ENCODE measurements at regions not wholly inside any gene's neighbourhood (a gene's known extent, or its start where the extent isn't known, plus 50 kb on each side); places are given as distances from the start of the nearest gene placed in this dataset.
A peak's percentile ranks its signal among the peaks of the same experiment; 100 is the strongest.

- 84 to 90% (median 85%) methylated on average over 13 of the region's 13 CpGs for WGBS, 3 donors
- ATAC-seq (no peak), DNase-seq (peak; percentile 4 to 27)
- intact Hi-C loops (cut with DNase I): no loop called here
- Histone ChIP-seq H3K9me3 (peaks cover 3% of the 10 kb centered on the region), H3K27ac (no peak overlapping the region), H3K4me1 (no peaks in the 10 kb centered on the region), H3K27me3 (ENCODE audit: insufficient read depth in 3 of 3, low read length in 2 of 3) (no peaks in the 10 kb centered on the region), H3K36me3 (ENCODE audit: insufficient read depth in 1 of 2, low read depth in 1 of 2) (no peaks in the 10 kb centered on the region), H3K4me3 (no peak overlapping the region)
- TF ChIP-seq CTCF (IDR thresholded peaks at IDR 0.05): no peak
These were observed 91.9 kb downstream of the CTTN start for GRCh38 chr11:70490208-70490607.

GRCh38 chr11:70490723-70491558 is 92.6 kb downstream of the CTTN start:
- Histone ChIP-seq H3K9me3 (peaks cover 3% of the 10 kb centered on the region), H3K4me1 (no peaks in the 10 kb centered on the region), H3K36me3 (ENCODE audit: insufficient read depth in 1 of 2, low read depth in 1 of 2) (no peaks in the 10 kb centered on the region), H3K27me3 (ENCODE audit: insufficient read depth in 3 of 3, low read length in 2 of 3) (no peaks in the 10 kb centered on the region), H3K27ac (no peak overlapping the region), H3K4me3 (no peak overlapping the region)
- intact Hi-C loops (cut with DNase I): no loop called here
- ATAC-seq (no peak), DNase-seq (peak in 1 of 2 donors; percentile 24)
- WGBS, 3 donors: 79 to 82% (median 80%) methylated on average over 8 of the region's 8 CpGs
- no peak for TF ChIP-seq CTCF (IDR thresholded peaks at IDR 0.05)

GRCh38 chr11:70491696-70492472 is 93.6 kb downstream of the CTTN start:
- DNase-seq (peak in 1 of 2 donors; percentile 44), ATAC-seq (no peak)
- 94 to 96% (median 95%) methylated on average over 30 of the region's 30 CpGs for WGBS, 3 donors

GRCh38 chr11:70493089-70493474 is 94.8 kb downstream of the CTTN start:
- ATAC-seq: no peak
- peaks cover 3% of the 10 kb centered on the region for H3K9me3 ChIP-seq
- WGBS, 3 donors: 75 to 84% (median 83%) methylated on average over 3 of the region's 3 CpGs
- H3K27me3 ChIP-seq (ENCODE audit: insufficient read depth in 3 of 3, low read length in 2 of 3): no peaks in the 10 kb centered on the region
- no peaks in the 10 kb centered on the region for H3K36me3 ChIP-seq (ENCODE audit: insufficient read depth in 1 of 2, low read depth in 1 of 2)
- H3K27ac ChIP-seq: no peak overlapping the region
- intact Hi-C loops (cut with DNase I): no loop called here
- H3K4me3 ChIP-seq: no peak overlapping the region
- no peak for TF ChIP-seq CTCF (IDR thresholded peaks at IDR 0.05)
- no peaks in the 10 kb centered on the region for H3K4me1 ChIP-seq
- DNase-seq: no peak

More at GRCh38 chr11:70491696-70492472, 93.6 kb downstream of the CTTN start:
- no peak overlapping the region for H3K4me3 ChIP-seq
- no peaks in the 10 kb centered on the region for H3K36me3 ChIP-seq (ENCODE audit: insufficient read depth in 1 of 2, low read depth in 1 of 2)
- intact Hi-C loops (cut with DNase I): no loop called here
- TF ChIP-seq CTCF (IDR thresholded peaks at IDR 0.05): no peak
- no peaks in the 10 kb centered on the region for H3K4me1 ChIP-seq
- no peaks in the 10 kb centered on the region for H3K27me3 ChIP-seq (ENCODE audit: insufficient read depth in 3 of 3, low read length in 2 of 3)
- peaks cover 3% of the 10 kb centered on the region for H3K9me3 ChIP-seq
- no peak overlapping the region for H3K27ac ChIP-seq
